GM12878 (cell line): ENCODE measurements at regions not wholly inside any gene's neighbourhood (a gene's known extent, or its start where the extent isn't known, plus 50 kb on each side); places are given as distances from the start of the nearest gene placed in this dataset.

Source experiments
- ATAC-seq: fragments of 200-7000 bp; cut with Tn5 transposase; 3 replicates; pipeline ENCODE4 v1.9.1; 2020; ENCODE audit warnings: mild to moderate bottlenecking, moderate library complexity
- BruUV-seq: library from RNA; stranded (reverse); fragments of 400-500 nt; replicated peaks from 2 replicates; lab custom pipeline; 2021; lab: Mats Ljungman, UMichigan
- CTCF ChIA-PET: fragments of 300-600 bp; sonication (Branson Sonifier 250); formaldehyde crosslinking; extraction: SDS; loops from one replicate; lab custom pipeline; 2021; ENCODE audit warnings: inconsistent platforms; lab: Yijun Ruan, JAX
- POLR2A ChIA-PET: fragments of 350-600 bp; formaldehyde crosslinking; extraction: SDS; loops from one replicate; lab custom pipeline; 2021; ENCODE audit warnings: inconsistent platforms; lab: Charles Lee
- RAD21 ChIA-PET: fragments of 300-600 bp; sonication (Branson Sonifier 250); formaldehyde crosslinking; loops from one replicate; lab custom pipeline; 2023; ENCODE audit warnings: antibody characterized with exemption; ENCODE audit not compliant: unreplicated experiment; lab: Charles Lee
- SMC1A ChIA-PET: fragments of 300-600 bp; sonication (Branson Sonifier 250); formaldehyde crosslinking; loops from one replicate; lab custom pipeline; 2023; ENCODE audit not compliant: unreplicated experiment, uncharacterized antibody; lab: Charles Lee
- DNase-seq: peaks from one replicate; pipeline ENCODE4 v3.0.0-alpha.2; 2011; ENCODE audit warnings: low read depth, low spot score
- FAIRE-seq: peaks from 3 replicates; lab custom pipeline; 2011; peaks lifted over from hg19 to GRCh38; lab: Jason Lieb, UNC
- H2AFZ ChIP-seq: 2 replicates; pipeline ENCODE4 v1.6.0; 2011; ENCODE audit warnings: low read depth, low read length, control low read depth; ENCODE audit not compliant: control insufficient read depth
- H3K27ac ChIP-seq: 2 replicates; pipeline ENCODE4 v1.5.1; 2011; ENCODE audit warnings: control low read depth; ENCODE audit not compliant: control insufficient read depth, insufficient read depth
- H3K27me3 ChIP-seq, 2 experiments: replicated peaks in 1 of 2; 2 replicates each; pipeline versions ENCODE4 v1.6.0 to v1.6.1; 2011; ENCODE audit warnings: low read length in 1 of 2; ENCODE audit not compliant: control insufficient read depth in 2 of 2, insufficient read depth in 2 of 2
- H3K36me3 ChIP-seq, 2 experiments: 2 replicates each; pipeline ENCODE4 v1.5.1; 2011; ENCODE audit warnings: low read length in 1 of 2; ENCODE audit not compliant: control insufficient read depth in 2 of 2, insufficient read depth in 2 of 2
- H3K4me1 ChIP-seq: 2 replicates; pipeline ENCODE4 v1.6.1; 2011; ENCODE audit warnings: mild to moderate bottlenecking, low read length, moderate library complexity, mixed read lengths; ENCODE audit not compliant: control insufficient read depth, insufficient read depth
- H3K4me2 ChIP-seq: 2 replicates; pipeline ENCODE4 v1.6.0; 2011; ENCODE audit warnings: control low read depth; ENCODE audit not compliant: control insufficient read depth, insufficient read depth
- H3K4me3 ChIP-seq: fragments of 200-600 bp; sonication (generic); 2 replicates; pipeline ENCODE4 v1.5.1; 2016
- H3K79me2 ChIP-seq: 2 replicates; pipeline ENCODE4 v1.6.0; 2011; ENCODE audit warnings: low read length; ENCODE audit not compliant: control insufficient read depth, insufficient read depth
- H3K9ac ChIP-seq: 2 replicates; pipeline ENCODE4 v1.8.0; 2011; ENCODE audit warnings: low read length, control low read depth, mixed read lengths; ENCODE audit not compliant: control insufficient read depth, insufficient read depth
- H3K9me3 ChIP-seq: replicated peaks from 3 replicates; pipeline ENCODE4 v1.5.1; 2011; ENCODE audit warnings: mild to moderate bottlenecking, low read length; ENCODE audit not compliant: control insufficient read depth, insufficient read depth
- H4K20me1 ChIP-seq: 2 replicates; pipeline ENCODE4 v1.6.0; 2011; ENCODE audit not compliant: control insufficient read depth, insufficient read depth
- EED ChIP-seq: sonication (generic); IDR thresholded peaks from 2 replicates; pipeline ENCODE4 v1.6.1; 2016; ENCODE audit warnings: antibody characterized with exemption, low read depth
- NR2C2 ChIP-seq: IDR thresholded peaks from 2 replicates; pipeline ENCODE4 v1.6.1; 2011; ENCODE audit warnings: borderline replicate concordance, low read depth; ENCODE audit not compliant: control insufficient read depth, insufficient read length
- RBBP5 ChIP-seq: fragments of 200-600 bp; sonication (generic); conservative IDR thresholded peaks from 2 replicates; pipeline ENCODE4 v1.6.1; 2016
- STAT1 ChIP-seq: fragments of 450-650 bp; conservative IDR thresholded peaks from 2 replicates; pipeline ENCODE4 v1.6.1; 2014; ENCODE audit warnings: antibody characterized with exemption, mild to moderate bottlenecking
- STAT3 ChIP-seq: IDR thresholded peaks from 2 replicates; pipeline ENCODE4 v1.6.1; 2011; ENCODE audit warnings: low read depth, low read length, improper control_type of control experiment
- TAF1 ChIP-seq: IDR thresholded peaks from 2 replicates; pipeline ENCODE4 v1.6.1; 2011; ENCODE audit warnings: mild to moderate bottlenecking, low read depth, low read length, borderline replicate concordance
- ZNF274 ChIP-seq: IDR thresholded peaks from one replicate; pipeline ENCODE4 v1.8.0; 2011; ENCODE audit not compliant: insufficient read length, insufficient read depth
- ZNF592 ChIP-seq: fragments of 450-650 bp; IDR thresholded peaks from 2 replicates; pipeline ENCODE4 v1.6.1; 2017; ENCODE audit warnings: mild to moderate bottlenecking, moderate library complexity
- WGBS: methylation state at CpG from one replicate; pipeline ENCODE4 v1.1.6; 2016; ENCODE audit warnings: low lambda C conversion rate; ENCODE audit not compliant: insufficient replicate concordance, insufficient coverage; ENCODE audit errors: missing lambda C conversion rate; 5-methylcytosine and 5-hydroxymethylcytosine counted together
- in situ Hi-C: fragments of 300-500 bp; cut with MboI; formaldehyde crosslinking; loops from 9 replicates; pipeline ENCODE4 v1.14.3; 2018; ENCODE audit warnings: mixed read lengths
- intact Hi-C: fragments of 100-400 bp; cut with micrococcal nuclease; formaldehyde crosslinking; loops from one replicate; pipeline ENCODE4 v1.14.2; 2022; ENCODE audit not compliant: unreplicated experiment
- TF ChIP-seq, protein P1 (sequence below): fragments of 450-650 bp; IDR thresholded peaks from 2 replicates; pipeline ENCODE4 v1.6.1; 2017; ENCODE audit warnings: antibody characterized with exemption, mild to moderate bottlenecking, moderate library complexity
- TF ChIP-seq, protein P2 (sequence below): fragments of 450-650 bp; IDR thresholded peaks from 2 replicates; pipeline ENCODE4 v1.6.1; 2014; ENCODE audit warnings: mild to moderate bottlenecking

GRCh38 chr2:18664421-18664820, 75.1 kb upstream of the NT5C1B start:
- DNase-seq (no peak), FAIRE-seq (no peak), ATAC-seq (no peak)
- RAD21 ChIA-PET, result no interaction called here
- intact Hi-C loops, result no loop called here
- no peaks in the 10 kb centered on the region for H3K27me3 ChIP-seq
- no peak overlapping the region for H2AFZ ChIP-seq
- WGBS, result 93% methylated on average over 1 of the region's 1 CpG
- CTCF ChIA-PET, result no interaction called here
- no peaks in the 10 kb centered on the region for H3K9me3 ChIP-seq
- H3K4me2 ChIP-seq, result no peak overlapping the region
- no peaks in the 10 kb centered on the region for H3K4me1 ChIP-seq
- H3K4me3 ChIP-seq, result no peak overlapping the region
- H4K20me1 ChIP-seq, result no peaks in the 10 kb centered on the region
- no peaks in the 10 kb centered on the region for H3K36me3 ChIP-seq
- no peak overlapping the region for H3K27ac ChIP-seq
- H3K9ac ChIP-seq, result no peak overlapping the region
- in situ Hi-C loops, result no loop called here
- SMC1A ChIA-PET, result interaction anchor here (0.7 kb wide), 1 partner anchor 141 kb away, joined by 3 read pairs; no protein-coding TSS in a partner anchor
- POLR2A ChIA-PET, result interaction anchor here (0.7 kb wide), 1 partner anchor 134 kb away, joined by 3 read pairs; no protein-coding TSS in a partner anchor
- BruUV-seq, result no TSS peak
- no peaks in the 10 kb centered on the region for H3K79me2 ChIP-seq
- TF ChIP-seq, protein P1, sequence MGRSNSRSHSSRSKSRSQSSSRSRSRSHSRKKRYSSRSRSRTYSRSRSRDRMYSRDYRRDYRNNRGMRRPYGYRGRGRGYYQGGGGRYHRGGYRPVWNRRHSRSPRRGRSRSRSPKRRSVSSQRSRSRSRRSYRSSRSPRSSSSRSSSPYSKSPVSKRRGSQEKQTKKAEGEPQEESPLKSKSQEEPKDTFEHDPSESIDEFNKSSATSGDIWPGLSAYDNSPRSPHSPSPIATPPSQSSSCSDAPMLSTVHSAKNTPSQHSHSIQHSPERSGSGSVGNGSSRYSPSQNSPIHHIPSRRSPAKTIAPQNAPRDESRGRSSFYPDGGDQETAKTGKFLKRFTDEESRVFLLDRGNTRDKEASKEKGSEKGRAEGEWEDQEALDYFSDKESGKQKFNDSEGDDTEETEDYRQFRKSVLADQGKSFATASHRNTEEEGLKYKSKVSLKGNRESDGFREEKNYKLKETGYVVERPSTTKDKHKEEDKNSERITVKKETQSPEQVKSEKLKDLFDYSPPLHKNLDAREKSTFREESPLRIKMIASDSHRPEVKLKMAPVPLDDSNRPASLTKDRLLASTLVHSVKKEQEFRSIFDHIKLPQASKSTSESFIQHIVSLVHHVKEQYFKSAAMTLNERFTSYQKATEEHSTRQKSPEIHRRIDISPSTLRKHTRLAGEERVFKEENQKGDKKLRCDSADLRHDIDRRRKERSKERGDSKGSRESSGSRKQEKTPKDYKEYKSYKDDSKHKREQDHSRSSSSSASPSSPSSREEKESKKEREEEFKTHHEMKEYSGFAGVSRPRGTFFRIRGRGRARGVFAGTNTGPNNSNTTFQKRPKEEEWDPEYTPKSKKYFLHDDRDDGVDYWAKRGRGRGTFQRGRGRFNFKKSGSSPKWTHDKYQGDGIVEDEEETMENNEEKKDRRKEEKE, result no peak
- TF ChIP-seq EED, result no peak

- CTCF ChIA-PET, result no interaction called here
- BruUV-seq, result no TSS peak
- TF ChIP-seq NR2C2 (no peak), ZNF592 (no peak), TAF1 (no peak), STAT1 (no peak), RBBP5 (no peak), STAT3 (no peak), ZNF274 (no peak)
- TF ChIP-seq, protein P2, sequence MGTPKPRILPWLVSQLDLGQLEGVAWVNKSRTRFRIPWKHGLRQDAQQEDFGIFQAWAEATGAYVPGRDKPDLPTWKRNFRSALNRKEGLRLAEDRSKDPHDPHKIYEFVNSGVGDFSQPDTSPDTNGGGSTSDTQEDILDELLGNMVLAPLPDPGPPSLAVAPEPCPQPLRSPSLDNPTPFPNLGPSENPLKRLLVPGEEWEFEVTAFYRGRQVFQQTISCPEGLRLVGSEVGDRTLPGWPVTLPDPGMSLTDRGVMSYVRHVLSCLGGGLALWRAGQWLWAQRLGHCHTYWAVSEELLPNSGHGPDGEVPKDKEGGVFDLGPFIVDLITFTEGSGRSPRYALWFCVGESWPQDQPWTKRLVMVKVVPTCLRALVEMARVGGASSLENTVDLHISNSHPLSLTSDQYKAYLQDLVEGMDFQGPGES, result no peak
These were observed 74.5 kb upstream of the NT5C1B start for GRCh38 chr2:18663861-18664260.

More at GRCh38 chr2:18663861-18664260, 74.5 kb upstream of the NT5C1B start:
- SMC1A ChIA-PET, result interaction anchor here (0.7 kb wide), 1 partner anchor 141 kb away, joined by 3 read pairs; no protein-coding TSS in a partner anchor
- no peaks in the 10 kb centered on the region for H3K4me1 ChIP-seq
- WGBS, result 66% methylated on average over 3 of the region's 3 CpGs
- no peak overlapping the region for H3K27ac ChIP-seq
- H3K9me3 ChIP-seq, result no peaks in the 10 kb centered on the region
- RAD21 ChIA-PET, result no interaction called here
- ATAC-seq (no peak), FAIRE-seq (no peak), DNase-seq (no peak)
- intact Hi-C loops (no loop called here), in situ Hi-C loops (no loop called here)
- H3K79me2 ChIP-seq, result no peaks in the 10 kb centered on the region
- no peaks in the 10 kb centered on the region for H4K20me1 ChIP-seq
- no peak overlapping the region for H3K4me3 ChIP-seq
- no peaks in the 10 kb centered on the region for H3K27me3 ChIP-seq
- H3K36me3 ChIP-seq, result no peaks in the 10 kb centered on the region
- H2AFZ ChIP-seq, result no peak overlapping the region
- no peak overlapping the region for H3K9ac ChIP-seq
- H3K4me2 ChIP-seq, result no peak overlapping the region
- POLR2A ChIA-PET, result no interaction called here
